GM23338 (cell line): ENCODE measurements at regions not wholly inside any gene's neighbourhood (a gene's known extent, or its start where the extent isn't known, plus 50 kb on each side); places are given as distances from the start of the nearest gene placed in this dataset.

Source experiments
- ATAC-seq: fragments of 200-7000 bp; cut with Tn5 transposase; 3 replicates; pipeline ENCODE4 v1.9.1; 2020
- DNase-seq: peaks from one replicate; pipeline ENCODE4 v3.0.0-alpha.2; 2015; ENCODE audit warnings: low spot score
- H2AFZ ChIP-seq: fragments of 200-600 bp; sonication (generic); 2 replicates; pipeline ENCODE4 v1.8.0; 2016; ENCODE audit warnings: antibody characterized with exemption, mild to moderate bottlenecking, moderate library complexity
- H3F3A ChIP-seq: fragments of 200-600 bp; sonication (generic); replicated peaks from 2 replicates; pipeline ENCODE4 v1.8.0; 2017; ENCODE audit warnings: antibody characterized with exemption, mixed run types, low read depth
- H3K27ac ChIP-seq: fragments of 200-600 bp; sonication (generic); 2 replicates; pipeline ENCODE4 v1.6.1; 2016; ENCODE audit warnings: low read depth
- H3K27me3 ChIP-seq: fragments of 200-600 bp; sonication (generic); 2 replicates; pipeline ENCODE4 v1.8.0; 2016; ENCODE audit warnings: mild to moderate bottlenecking, mixed run types, moderate library complexity; ENCODE audit not compliant: insufficient read depth
- H3K36me3 ChIP-seq: fragments of 200-600 bp; sonication (generic); 2 replicates; pipeline ENCODE4 v1.8.0; 2016; ENCODE audit warnings: mild to moderate bottlenecking; ENCODE audit not compliant: insufficient read depth
- H3K4me1 ChIP-seq: fragments of 200-600 bp; sonication (generic); 2 replicates; pipeline ENCODE4 v1.8.0; 2016; ENCODE audit warnings: mild to moderate bottlenecking, moderate library complexity; ENCODE audit not compliant: insufficient read depth
- H3K4me2 ChIP-seq: fragments of 200-600 bp; sonication (generic); 2 replicates; pipeline ENCODE4 v1.7.1; 2017; ENCODE audit warnings: mixed run types
- H3K4me3 ChIP-seq: fragments of 200-600 bp; sonication (generic); 2 replicates; pipeline ENCODE4 v1.6.1; 2016; ENCODE audit warnings: mixed run types
- H3K79me2 ChIP-seq: fragments of 200-600 bp; sonication (generic); replicated peaks from 2 replicates; pipeline ENCODE4 v1.8.0; 2017; ENCODE audit warnings: mild to moderate bottlenecking; ENCODE audit not compliant: insufficient read depth
- H3K9me2 ChIP-seq: fragments of 200-600 bp; sonication (generic); 2 replicates; pipeline ENCODE4 v1.8.0; 2017; ENCODE audit not compliant: insufficient read depth
- H4K20me1 ChIP-seq: fragments of 200-600 bp; sonication (generic); replicated peaks from 2 replicates; pipeline ENCODE4 v1.8.0; 2017; ENCODE audit warnings: mild to moderate bottlenecking; ENCODE audit not compliant: insufficient read depth
- H3K27ac Mint-ChIP-seq: 2 replicates; pipeline ENCODE4 v1.8.0; 2020; ENCODE audit warnings: inconsistent platforms, mild to moderate bottlenecking, moderate library complexity, mixed read lengths
- H3K27me3 Mint-ChIP-seq: 3 replicates; pipeline ENCODE4 v1.8.0; 2022; ENCODE audit warnings: low read depth, mild to moderate bottlenecking, moderate library complexity, mixed read lengths, inconsistent platforms; ENCODE audit not compliant: insufficient read depth, poor library complexity
- H3K36me3 Mint-ChIP-seq: 3 replicates; pipeline ENCODE4 v1.8.0; 2021; ENCODE audit warnings: low read depth, mild to moderate bottlenecking, inconsistent platforms, moderate library complexity, mixed read lengths
- H3K4me1 Mint-ChIP-seq: 3 replicates; pipeline ENCODE4 v1.8.0; 2020; ENCODE audit warnings: mild to moderate bottlenecking, inconsistent platforms, mixed read lengths
- H3K4me3 Mint-ChIP-seq: 3 replicates; pipeline ENCODE4 v1.8.0; 2021; ENCODE audit warnings: moderate library complexity, mild to moderate bottlenecking, inconsistent platforms, mixed read lengths
- H3K9me3 Mint-ChIP-seq: 3 replicates; pipeline ENCODE4 v1.8.0; 2020; ENCODE audit warnings: moderate library complexity, mild to moderate bottlenecking, inconsistent platforms, mixed read lengths
- CREB1 ChIP-seq: fragments of 250-450 bp; sonication (Bioruptor Pico); IDR thresholded peaks from 2 replicates; pipeline ENCODE4 v1.5.0; 2020; ENCODE audit warnings: low read depth, mild to moderate bottlenecking, moderate library complexity
- CTCF ChIP-seq, 2 experiments: fragments of 200-600 bp in 1 of 2; sonication (generic) in 1 of 2; conservative IDR thresholded peaks; 2 replicates each; pipeline versions ENCODE4 v1.5.1 to v1.6.1; 2016 to 2017; ENCODE audit warnings: antibody characterized with exemption in 2 of 2, low read depth in 2 of 2, mild to moderate bottlenecking in 2 of 2, moderate library complexity in 1 of 2
- ETS1 ChIP-seq: IDR thresholded peaks from 2 replicates; pipeline ENCODE4 v1.6.1; 2016; ENCODE audit warnings: antibody characterized with exemption
- EZH2 ChIP-seq: fragments of 200-600 bp; sonication (generic); IDR thresholded peaks from one replicate; pipeline ENCODE4 v1.8.0; 2017; ENCODE audit warnings: antibody characterized with exemption, mild to moderate bottlenecking, low read depth; ENCODE audit not compliant: unreplicated experiment
- JUNB ChIP-seq: IDR thresholded peaks from one replicate; pipeline ENCODE4 v1.6.1; 2016; ENCODE audit warnings: antibody characterized with exemption; ENCODE audit not compliant: unreplicated experiment
- NANOG ChIP-seq: IDR thresholded peaks from 2 replicates; pipeline ENCODE4 v1.6.1; 2016; ENCODE audit warnings: antibody characterized with exemption, borderline replicate concordance
- POLR2AphosphoS5 ChIP-seq: IDR thresholded peaks from 2 replicates; pipeline ENCODE4 v1.6.1; 2016; ENCODE audit warnings: antibody characterized with exemption, low read depth
- REST ChIP-seq: IDR thresholded peaks from one replicate; pipeline ENCODE4 v1.6.1; 2018; ENCODE audit warnings: antibody characterized with exemption; ENCODE audit not compliant: unreplicated experiment
- ZNF114 ChIP-seq: fragments of 250-450 bp; sonication (Bioruptor Pico); IDR thresholded peaks from 2 replicates; pipeline ENCODE4 v1.5.0; 2020; ENCODE audit warnings: mild to moderate bottlenecking, moderate library complexity
- ZNF462 ChIP-seq: fragments of 250-450 bp; sonication (Bioruptor Pico); IDR thresholded peaks from 2 replicates; pipeline ENCODE4 v1.5.0; 2020; ENCODE audit warnings: mild to moderate bottlenecking, moderate library complexity

- no peaks in the 10 kb centered on the region for H3K27me3 Mint-ChIP-seq
- Histone ChIP-seq H3K9me2 (no peaks in the 10 kb centered on the region; the same call in 1 of the 2 replicates), H3K4me3 (no peak overlapping the region), H3K36me3 (peaks cover 18% of the 10 kb centered on the region), H3K27ac (no peak overlapping the region), H4K20me1 (no peaks in the 10 kb centered on the region), H2AFZ (no peak overlapping the region), H3K79me2 (no peaks in the 10 kb centered on the region), H3K4me2 (no peak overlapping the region), H3F3A (no peaks in the 10 kb centered on the region), H3K27me3 (no peaks in the 10 kb centered on the region), H3K4me1 (no peaks in the 10 kb centered on the region)
- no peaks in the 10 kb centered on the region for H3K4me1 Mint-ChIP-seq
- DNase-seq (no peak), ATAC-seq (no peak)
- H3K4me3 Mint-ChIP-seq = no peak overlapping the region
- H3K27ac Mint-ChIP-seq = no peak overlapping the region
- H3K9me3 Mint-ChIP-seq = peaks cover 17% of the 10 kb centered on the region
- H3K36me3 Mint-ChIP-seq = peaks cover 15% of the 10 kb centered on the region
- TF ChIP-seq JUNB (no peak), EZH2 (no peak), REST (no peak), CREB1 (CRISPR knock-in tag) (no peak), ETS1 (no peak), ZNF114 (no peak), ZNF462 (CRISPR knock-in tag) (no peak), POLR2AphosphoS5 (no peak), CTCF (conservative IDR thresholded peaks at IDR 0.05; ENCODE audit: low read depth in 2 of 2) (no peak), NANOG (no peak)
Observed at GRCh38 chr3:75049533-75049932, 435.1 kb upstream of the CNTN3 start.
